Erythroblast (primary cell): ENCODE measurements at regions not wholly inside any gene's neighbourhood (a gene's known extent, or its start where the extent isn't known, plus 50 kb on each side); places are given as distances from the start of the nearest gene placed in this dataset.

ENCODE experiments used
- GATA1 ChIP-seq: IDR thresholded peaks from 2 replicates; pipeline ENCODE4 v1.6.1; 2011; ENCODE audit warnings: low read depth, mild to moderate bottlenecking, control low read depth, low read length, moderate library complexity
- POLR2A ChIP-seq: IDR thresholded peaks from 2 replicates; pipeline ENCODE4 v1.6.1; 2011; ENCODE audit warnings: mild to moderate bottlenecking, low read length

- TF ChIP-seq POLR2A (no peak), GATA1 (no peak)
These were observed 101.8 kb downstream of the PHETA1 start for GRCh38 chr12:111267144-111267543.
